ENCODE measurements at regions not wholly inside any gene's neighbourhood (a gene's known extent, or its start where the extent isn't known, plus 50 kb on each side); places are given as distances from the start of the nearest gene placed in this dataset.
"Not testable (repeated sequence)": the region's sequence is repeated elsewhere in the genome, so short reads cannot be mapped to it uniquely, and the experiment has no call there.

DNA sequence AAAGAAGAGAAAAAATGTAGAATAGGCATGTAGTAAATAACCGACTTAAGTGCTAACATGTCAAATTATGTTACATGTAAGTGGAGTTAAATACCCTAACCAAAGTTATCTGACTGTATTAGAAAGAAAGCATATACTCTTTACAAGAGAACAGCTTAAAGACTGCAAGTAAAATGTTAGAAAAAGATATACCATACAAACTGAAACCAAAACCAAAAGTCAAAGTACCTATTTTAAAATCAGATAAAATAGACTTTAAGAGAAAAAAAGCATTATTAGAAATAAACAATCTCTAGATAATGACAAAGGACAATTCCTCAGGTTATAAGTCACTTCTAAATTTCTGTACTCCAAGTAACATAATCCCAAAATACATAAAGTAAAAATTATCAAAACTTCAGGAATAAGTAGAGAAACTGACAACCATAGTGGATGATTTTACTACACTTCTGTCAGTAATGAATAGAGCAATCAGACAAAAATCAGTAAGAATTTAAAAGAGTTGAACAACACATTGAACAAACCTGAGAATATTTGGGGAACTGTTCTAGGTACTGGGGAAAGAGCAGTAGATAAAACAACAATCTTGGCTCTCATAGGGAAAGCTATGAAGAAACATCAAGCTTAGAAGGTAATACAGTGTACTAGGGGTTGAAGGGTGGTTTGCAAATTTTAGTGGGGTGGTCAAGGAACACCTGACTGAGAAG lies 127.3 kb downstream of the TBX19 start:
- Histone ChIP-seq H4K20me1 (no peaks in the 10 kb centered on the region), H3K9ac (no peak overlapping the region), H3K4me2 (no peak overlapping the region), H3K27ac (no peak overlapping the region), H3K4me1 (no peaks in the 10 kb centered on the region), H3K27me3 (no peaks in the 10 kb centered on the region), H3K4me3 (no peak overlapping the region), H3K36me3 (no peaks in the 10 kb centered on the region), H3K9me3 (peaks cover 20% of the 10 kb centered on the region)
- TF ChIP-seq Cebpa-rat (IDR thresholded peaks at IDR 0.05) = no peak

DNA sequence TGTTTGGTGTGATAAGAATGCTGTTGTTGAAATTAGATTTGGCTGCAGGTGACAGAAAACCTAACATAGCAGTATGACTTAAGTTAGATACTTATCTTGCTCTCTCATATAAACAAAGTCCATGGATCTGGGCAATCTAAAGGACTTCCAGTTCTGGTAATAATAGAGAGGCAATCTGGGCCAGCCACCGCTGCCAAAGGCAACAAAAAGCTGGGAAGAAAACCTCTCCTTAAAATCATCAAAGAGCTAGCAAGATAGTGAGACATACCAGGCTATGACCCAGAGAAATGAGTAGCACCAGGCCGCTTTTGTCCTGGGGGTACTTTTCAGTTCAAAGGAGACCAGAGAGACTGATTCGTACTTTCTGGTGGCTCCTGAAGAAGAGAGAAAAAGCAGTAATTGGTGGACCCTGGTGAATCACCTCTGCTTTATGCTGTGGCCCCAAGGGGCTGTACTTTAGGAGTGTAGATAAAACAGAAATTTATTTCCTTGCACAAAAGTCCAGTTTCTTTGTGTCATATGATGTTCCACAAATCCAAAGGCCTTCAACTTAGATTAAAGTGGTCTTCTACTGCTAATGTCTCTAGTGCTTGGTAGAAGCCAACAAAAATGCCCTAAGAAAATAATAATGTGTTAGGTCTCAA lies 125.4 kb downstream of the TBX19 start:
- H4K20me1 ChIP-seq = no peaks in the 10 kb centered on the region
- H3K27me3 ChIP-seq = no peaks in the 10 kb centered on the region
- H3K4me2 ChIP-seq = no peak overlapping the region
- H3K4me1 ChIP-seq = no peaks in the 10 kb centered on the region
- no peak overlapping the region for H3K4me3 ChIP-seq
- H3K9ac ChIP-seq = no peak overlapping the region
- no peaks in the 10 kb centered on the region for H3K36me3 ChIP-seq
- TF ChIP-seq Cebpa-rat (IDR thresholded peaks at IDR 0.05) = no peak
- H3K9me3 ChIP-seq = peaks cover 20% of the 10 kb centered on the region
- no peak overlapping the region for H3K27ac ChIP-seq

DNA sequence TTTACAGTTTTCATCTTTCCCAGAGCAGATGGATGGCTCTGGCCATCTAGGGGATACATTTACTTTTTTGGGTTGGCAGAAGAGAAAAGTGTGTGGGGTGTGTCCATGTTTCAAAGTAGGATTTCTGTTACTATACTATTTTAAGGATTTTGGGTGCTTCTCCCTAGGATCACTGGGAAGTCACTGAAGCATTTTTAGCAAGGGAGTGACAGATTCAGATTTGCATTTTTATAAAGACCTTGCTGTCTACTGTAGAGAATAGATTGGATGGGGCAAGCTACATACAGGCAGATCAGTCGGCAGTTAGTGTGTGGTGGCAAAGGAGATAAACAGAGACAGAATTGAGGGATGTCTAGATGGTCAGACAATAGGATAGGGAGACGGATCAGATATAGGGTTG lies 122.5 kb downstream of the TBX19 start:
- Histone ChIP-seq H3K4me3 (no peak overlapping the region), H4K20me1 (no peaks in the 10 kb centered on the region), H3K27ac (no peak overlapping the region), H3K4me1 (no peaks in the 10 kb centered on the region), H3K27me3 (no peaks in the 10 kb centered on the region), H3K36me3 (no peaks in the 10 kb centered on the region), H3K4me2 (no peak overlapping the region), H3K9ac (no peak overlapping the region), H3K9me3 (peaks cover 20% of the 10 kb centered on the region)
- TF ChIP-seq Cebpa-rat (IDR thresholded peaks at IDR 0.05) = no peak

DNA sequence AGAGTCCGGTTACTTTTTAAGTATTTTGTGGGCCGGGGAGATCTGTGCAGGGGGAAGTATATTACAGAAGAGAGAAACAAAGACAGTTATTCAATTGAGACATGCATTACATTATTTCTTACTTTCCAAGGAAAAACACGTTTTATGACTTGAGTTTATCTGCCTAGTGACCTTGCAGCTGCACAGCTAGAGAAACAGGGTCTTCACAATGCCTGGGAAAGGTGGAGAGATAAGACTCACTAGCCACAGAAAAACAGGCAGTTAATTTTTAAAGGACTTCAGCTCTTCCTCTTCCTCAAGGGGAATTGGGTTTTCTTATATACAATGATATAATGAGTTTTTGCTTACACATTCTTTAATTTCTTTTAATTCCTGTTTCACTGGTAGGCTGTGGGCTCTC lies 121.8 kb downstream of the TBX19 start:
- not testable (repeated sequence) for H3K36me3 ChIP-seq, H3K4me2 ChIP-seq, H3K4me1 ChIP-seq, H3K4me3 ChIP-seq, H3K9ac ChIP-seq, H3K27ac ChIP-seq, H4K20me1 ChIP-seq, H3K27me3 ChIP-seq
- H3K9me3 ChIP-seq = peaks cover 20% of the 10 kb centered on the region

DNA sequence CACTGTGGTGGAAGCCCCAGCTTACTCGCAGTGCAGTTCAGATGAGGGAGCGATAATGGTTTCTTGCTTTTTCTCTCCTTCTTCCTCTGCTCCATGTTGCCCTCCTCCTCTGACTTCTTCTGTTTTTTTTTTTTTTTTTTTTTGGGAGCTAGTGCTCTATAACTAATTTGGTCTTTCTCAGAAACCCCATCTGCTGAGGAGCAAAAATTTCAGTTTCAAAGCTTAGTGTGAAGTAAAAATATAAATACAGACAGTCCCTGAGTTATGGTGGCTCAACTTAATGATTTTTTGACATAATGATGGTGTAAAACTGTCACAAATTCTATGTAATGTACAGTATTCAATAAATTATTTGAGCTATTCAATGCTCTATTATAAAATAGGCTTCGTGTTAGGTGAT lies 120.7 kb downstream of the TBX19 start:
- peaks cover 9% of the 10 kb centered on the region for H3K9me3 ChIP-seq
- H3K4me2 ChIP-seq = no peak overlapping the region
- H3K4me3 ChIP-seq = no peak overlapping the region
- no peak for TF ChIP-seq Cebpa-rat (IDR thresholded peaks at IDR 0.05)
- H3K4me1 ChIP-seq = no peaks in the 10 kb centered on the region
- no peaks in the 10 kb centered on the region for H4K20me1 ChIP-seq
- no peaks in the 10 kb centered on the region for H3K36me3 ChIP-seq
- H3K27me3 ChIP-seq = no peaks in the 10 kb centered on the region
- H3K9ac ChIP-seq = no peak overlapping the region
- no peak overlapping the region for H3K27ac ChIP-seq

DNA sequence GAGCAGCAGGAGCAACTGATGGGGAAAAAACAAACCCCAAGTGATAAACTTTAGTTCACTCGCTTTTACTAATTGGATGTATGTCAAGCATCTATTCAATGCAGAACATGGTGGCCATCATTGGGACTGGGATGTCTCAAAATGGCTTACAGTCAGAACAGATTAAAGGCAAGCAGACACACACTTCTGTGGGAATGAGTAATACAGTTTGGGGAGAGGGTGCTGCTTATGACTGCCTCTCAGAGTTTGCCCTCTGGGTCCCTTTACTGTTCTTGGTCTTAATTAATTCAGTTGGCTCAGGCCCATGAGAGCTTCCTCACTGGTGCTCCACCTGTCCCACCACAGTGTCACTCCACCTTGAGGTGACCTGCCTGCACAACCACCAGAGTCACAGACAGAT lies 119.5 kb downstream of the TBX19 start:
- no peak for TF ChIP-seq Cebpa-rat (IDR thresholded peaks at IDR 0.05)
- Histone ChIP-seq H3K9me3 (no peaks in the 10 kb centered on the region), H3K27ac (no peak overlapping the region), H3K4me2 (no peak overlapping the region), H4K20me1 (no peaks in the 10 kb centered on the region), H3K4me3 (no peak overlapping the region), H3K27me3 (no peaks in the 10 kb centered on the region), H3K36me3 (no peaks in the 10 kb centered on the region), H3K9ac (no peak overlapping the region), H3K4me1 (no peaks in the 10 kb centered on the region)

DNA sequence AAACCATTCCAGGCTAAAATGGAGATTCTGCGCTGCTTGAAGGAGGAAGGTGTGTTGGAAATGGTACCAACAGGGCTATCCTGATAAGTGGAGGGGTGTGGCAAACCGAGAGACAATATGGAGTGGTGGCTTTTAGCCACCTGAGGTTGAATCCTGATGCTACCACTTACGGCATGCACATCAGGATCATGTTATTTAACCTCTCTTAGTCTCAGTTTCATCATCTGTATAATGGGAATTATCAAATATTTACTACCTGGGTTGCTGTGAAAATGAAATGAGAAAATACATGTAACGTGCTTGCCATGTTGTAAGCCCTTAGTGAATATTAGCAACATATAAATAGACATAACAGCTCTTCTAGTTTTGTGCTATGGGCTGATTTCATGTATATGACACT lies 117.1 kb downstream of the TBX19 start:
- Histone ChIP-seq H3K27me3 (no peaks in the 10 kb centered on the region), H3K9ac (no peak overlapping the region), H4K20me1 (no peaks in the 10 kb centered on the region), H3K36me3 (no peaks in the 10 kb centered on the region), H3K4me2 (no peak overlapping the region), H3K4me1 (no peaks in the 10 kb centered on the region), H3K4me3 (no peak overlapping the region), H3K27ac (no peak overlapping the region), H3K9me3 (no peaks in the 10 kb centered on the region)
- TF ChIP-seq Cebpa-rat (IDR thresholded peaks at IDR 0.05) = no peak

DNA sequence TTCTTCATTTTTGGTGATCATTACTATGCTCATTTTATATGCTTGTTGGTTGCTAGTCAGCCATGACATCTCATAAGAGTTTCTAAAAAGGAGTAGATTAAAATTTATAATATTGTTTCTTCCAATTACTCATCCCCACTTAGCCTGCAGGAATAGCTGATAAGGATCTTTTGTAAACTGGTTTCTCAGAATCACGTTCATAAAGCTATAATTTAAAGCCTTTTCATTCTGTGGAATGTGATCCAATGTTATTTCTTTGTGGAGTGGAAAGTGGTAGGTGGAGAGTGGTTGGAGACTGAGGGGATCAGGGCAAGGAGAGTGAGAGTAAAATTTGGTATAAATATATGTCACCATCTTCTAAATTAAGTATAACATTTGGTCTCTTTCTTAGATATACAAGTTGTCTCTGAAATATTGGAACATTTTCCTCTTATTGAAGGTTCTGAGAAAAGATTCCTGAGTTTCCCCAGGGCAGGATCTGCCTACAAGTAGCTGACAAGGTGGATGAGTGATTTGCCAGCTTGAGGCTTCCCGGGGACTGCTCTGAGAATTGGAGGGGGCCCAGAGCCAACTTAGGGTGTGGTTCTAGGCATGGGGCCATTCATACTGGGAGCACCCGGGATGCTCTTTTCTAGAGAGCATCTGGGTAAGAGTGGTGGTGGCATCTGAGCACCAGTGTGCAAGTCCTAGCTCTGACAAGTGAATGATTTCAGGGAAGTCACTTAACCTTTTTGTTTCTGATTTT lies 116.4 kb downstream of the TBX19 start:
- H3K27ac ChIP-seq = no peak overlapping the region
- no peaks in the 10 kb centered on the region for H4K20me1 ChIP-seq
- no peak for TF ChIP-seq Cebpa-rat (IDR thresholded peaks at IDR 0.05)
- H3K9me3 ChIP-seq = no peaks in the 10 kb centered on the region
- H3K36me3 ChIP-seq = no peaks in the 10 kb centered on the region
- no peak overlapping the region for H3K4me3 ChIP-seq
- no peak overlapping the region for H3K4me2 ChIP-seq
- H3K9ac ChIP-seq = no peak overlapping the region
- no peaks in the 10 kb centered on the region for H3K4me1 ChIP-seq
- H3K27me3 ChIP-seq = no peaks in the 10 kb centered on the region

GRCh38 chr1:168396508-168396907 lies 115.8 kb downstream of the TBX19 start:
- no peak overlapping the region for H3K4me2 ChIP-seq
- H3K27ac ChIP-seq = no peak overlapping the region
- no peaks in the 10 kb centered on the region for H3K4me1 ChIP-seq

DNA sequence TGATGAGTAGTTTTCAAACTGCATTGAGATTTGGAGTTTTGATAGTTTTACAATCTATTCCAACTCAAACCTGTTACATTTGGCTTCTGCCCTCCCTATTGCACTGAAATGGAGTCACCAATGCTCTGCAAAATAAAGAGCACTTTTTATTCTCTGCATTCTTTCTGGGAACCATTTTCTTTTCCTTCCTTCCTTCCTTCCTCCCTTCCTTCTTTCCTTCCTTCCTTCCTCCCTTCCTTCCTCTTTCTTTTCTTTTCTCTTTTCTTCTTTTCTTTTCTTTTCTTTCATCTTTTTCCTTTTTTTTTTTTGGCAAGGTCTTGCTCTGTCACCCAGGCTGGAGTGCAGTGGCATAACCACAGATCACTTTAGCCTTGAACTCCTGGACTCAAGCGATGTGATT lies 114.2 kb downstream of the TBX19 start:
- no peak for TF ChIP-seq Cebpa-rat (IDR thresholded peaks at IDR 0.05)
- Histone ChIP-seq H4K20me1 (no peaks in the 10 kb centered on the region), H3K27me3 (no peaks in the 10 kb centered on the region), H3K4me3 (no peak overlapping the region), H3K36me3 (no peaks in the 10 kb centered on the region), H3K9me3 (no peaks in the 10 kb centered on the region), H3K4me2 (no peak overlapping the region), H3K4me1 (no peaks in the 10 kb centered on the region), H3K9ac (no peak overlapping the region), H3K27ac (no peak overlapping the region)

More at GRCh38 chr1:168396508-168396907, 115.8 kb downstream of the TBX19 start:
- Histone ChIP-seq H3K9me3 (no peaks in the 10 kb centered on the region), H4K20me1 (no peaks in the 10 kb centered on the region), H3K27me3 (no peaks in the 10 kb centered on the region), H3K4me3 (no peak overlapping the region), H3K36me3 (no peaks in the 10 kb centered on the region), H3K9ac (no peak overlapping the region)
- TF ChIP-seq Cebpa-rat (IDR thresholded peaks at IDR 0.05) = no peak

Data from BLaER1 (cell line).